Stimulated activated naive B cell treated with anti-CD40 and anti-IgM and Interleukin-4, amounts not matched to agents 10 μg/mL and 1 μg/mL and 100 μg/mL, for 72 hours (primary cell): ENCODE measurements at regions not wholly inside any gene's neighbourhood (a gene's known extent, or its start where the extent isn't known, plus 50 kb on each side); places are given as distances from the start of the nearest gene placed in this dataset.
"Not testable (repeated sequence)": the region's sequence is repeated elsewhere in the genome, so short reads cannot be mapped to it uniquely, and the experiment has no call there.

Source experiments
- ATAC-seq, 2 donors: fragments of 150-1000 bp; cut with Tn5 transposase; replicated peaks; 2 replicates each; pipeline ENCODE4 v1.10.0; 2021; ENCODE audit warnings: moderate library complexity in 1 of 2
- DNase-seq: peaks from one replicate; pipeline ENCODE4 v3.0.0; 2021
- H3K27ac Mint-ChIP-seq: one replicate; pipeline ENCODE4 v1.8.0; 2022; ENCODE audit warnings: mild to moderate bottlenecking, mixed read lengths
- H3K27me3 Mint-ChIP-seq, 2 donors: one replicate each; pipeline ENCODE4 v1.8.0; 2022; ENCODE audit warnings: mixed read lengths in 2 of 2
- H3K36me3 Mint-ChIP-seq, 2 donors: one replicate each; pipeline ENCODE4 v1.8.0; 2022; ENCODE audit warnings: mixed read lengths in 2 of 2, mild to moderate bottlenecking in 1 of 2
- H3K4me1 Mint-ChIP-seq, 2 donors: one replicate each; pipeline ENCODE4 v1.8.0; 2022; ENCODE audit warnings: mixed read lengths in 2 of 2, mild to moderate bottlenecking in 1 of 2
- H3K4me3 Mint-ChIP-seq, 2 donors: one replicate each; pipeline ENCODE4 v1.8.0; 2022; ENCODE audit warnings: mild to moderate bottlenecking in 2 of 2, mixed read lengths in 2 of 2, moderate library complexity in 1 of 2
- H3K9me3 Mint-ChIP-seq, 2 donors: one replicate each; pipeline ENCODE4 v1.8.0; 2022; ENCODE audit warnings: mixed read lengths in 2 of 2, mild to moderate bottlenecking in 1 of 2

GRCh38 chr4:62528874-62529273 is 1328.7 kb downstream of the ADGRL3 start:
- Mint-ChIP-seq H3K27ac (no peak overlapping the region), H3K27me3 (no peaks in the 10 kb centered on the region), H3K9me3 (peaks cover 8 to 14% of the 10 kb centered on the region in 2 donors), H3K36me3 (no peaks in the 10 kb centered on the region), H3K4me3 (no peak overlapping the region), H3K4me1 (no peaks in the 10 kb centered on the region)
- DNase-seq, result no peak
- ATAC-seq, result no peak

DNA sequence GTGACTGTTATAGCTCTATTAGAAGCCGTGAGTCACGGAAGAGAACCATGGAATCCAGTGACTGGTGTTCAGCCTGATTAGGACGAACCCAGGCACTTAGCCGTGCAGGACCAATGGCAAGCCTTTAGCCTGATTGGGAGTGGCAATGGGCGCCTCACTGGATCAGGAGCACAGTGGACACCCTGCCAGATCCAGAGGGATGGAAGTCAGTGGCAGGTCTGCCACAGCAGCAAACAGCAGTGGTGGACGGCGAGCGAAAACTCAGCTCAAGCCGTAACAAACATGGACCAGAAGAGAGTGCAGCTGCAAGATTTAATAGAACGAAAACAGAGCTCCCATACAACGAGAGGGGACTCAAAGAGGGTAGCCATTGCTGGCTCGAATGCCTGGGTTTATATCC is 1326.5 kb downstream of the ADGRL3 start:
- no peak for ATAC-seq
- H3K27me3 Mint-ChIP-seq, result no peaks in the 10 kb centered on the region
- H3K4me3 Mint-ChIP-seq, result no peak overlapping the region
- no peak for DNase-seq
- H3K36me3 Mint-ChIP-seq, result no peaks in the 10 kb centered on the region
- H3K4me1 Mint-ChIP-seq, result no peaks in the 10 kb centered on the region
- peaks cover 8 to 16% of the 10 kb centered on the region in 2 donors for H3K9me3 Mint-ChIP-seq
- H3K27ac Mint-ChIP-seq, result no peak overlapping the region

- H3K9me3 Mint-ChIP-seq, result peaks cover 8 to 14% of the 10 kb centered on the region in 2 donors
- H3K27me3 Mint-ChIP-seq, result no peaks in the 10 kb centered on the region
- no peaks in the 10 kb centered on the region for H3K36me3 Mint-ChIP-seq
- no peak overlapping the region for H3K27ac Mint-ChIP-seq
- ATAC-seq, result no peak
- DNase-seq, result no peak
- H3K4me1 Mint-ChIP-seq, result no peaks in the 10 kb centered on the region
- no peak overlapping the region for H3K4me3 Mint-ChIP-seq
These were observed 1323.1 kb downstream of the ADGRL3 start for GRCh38 chr4:62523256-62523655.

DNA sequence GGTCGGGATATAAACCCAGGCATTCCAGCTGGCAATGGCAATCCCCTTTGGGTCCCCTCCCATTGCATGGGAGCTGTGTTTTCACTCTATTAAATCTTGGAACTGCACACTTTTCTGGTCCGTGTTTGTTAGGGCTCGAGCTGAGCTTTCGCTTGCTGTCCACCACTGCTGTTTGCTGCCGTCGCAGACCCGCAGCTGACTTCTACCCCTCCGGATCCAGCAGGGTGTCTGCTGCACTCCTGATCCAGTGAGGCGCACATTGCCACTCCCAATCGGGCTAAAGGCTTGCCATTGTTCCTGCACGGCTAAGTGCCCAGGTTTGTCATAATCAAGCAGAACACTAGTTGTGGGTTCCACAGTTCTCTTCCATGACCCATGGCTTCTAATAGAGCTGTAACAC is 1322.1 kb downstream of the ADGRL3 start:
- no peaks in the 10 kb centered on the region for H3K36me3 Mint-ChIP-seq
- H3K27ac Mint-ChIP-seq, result no peak overlapping the region
- H3K4me3 Mint-ChIP-seq, result no peak overlapping the region
- no peak for DNase-seq
- no peak for ATAC-seq
- peaks cover 8 to 12% of the 10 kb centered on the region in 2 donors for H3K9me3 Mint-ChIP-seq
- H3K4me1 Mint-ChIP-seq, result no peaks in the 10 kb centered on the region
- no peaks in the 10 kb centered on the region for H3K27me3 Mint-ChIP-seq

- H3K4me3 Mint-ChIP-seq, result no peak overlapping the region
- no peaks in the 10 kb centered on the region for H3K27me3 Mint-ChIP-seq
- no peaks in the 10 kb centered on the region for H3K36me3 Mint-ChIP-seq
- ATAC-seq, result no peak
- DNase-seq, result no peak
- no peak overlapping the region for H3K27ac Mint-ChIP-seq
- no peaks in the 10 kb centered on the region for H3K4me1 Mint-ChIP-seq
- H3K9me3 Mint-ChIP-seq, result peaks cover 0 to 3% of the 10 kb centered on the region in 2 donors
These were observed 1317.6 kb downstream of the ADGRL3 start for GRCh38 chr4:62517716-62518115.

DNA sequence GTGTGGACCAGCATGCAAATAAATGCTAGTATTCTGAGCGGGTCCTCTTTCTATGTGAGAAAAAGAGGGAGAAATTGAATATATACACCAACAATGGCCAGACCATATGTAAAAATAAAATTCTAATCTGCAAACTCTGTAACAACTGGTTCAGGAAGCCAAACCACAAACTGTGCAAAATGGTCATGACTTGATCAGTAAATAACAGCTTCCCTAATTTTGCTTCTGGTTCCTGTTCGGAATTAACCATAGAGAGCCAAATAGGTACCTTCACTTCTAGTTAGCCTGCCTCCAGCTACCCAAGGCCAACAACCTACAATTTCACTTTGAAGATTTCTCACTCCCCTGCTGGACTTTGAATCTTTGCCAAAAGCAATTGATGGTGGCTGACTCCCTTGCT is 1313.2 kb downstream of the ADGRL3 start:
- H3K27me3 Mint-ChIP-seq, result no peaks in the 10 kb centered on the region
- no peak for ATAC-seq
- H3K27ac Mint-ChIP-seq, result no peak overlapping the region
- H3K4me1 Mint-ChIP-seq, result no peaks in the 10 kb centered on the region
- no peak for DNase-seq
- H3K4me3 Mint-ChIP-seq, result no peak overlapping the region
- peaks cover 3 to 9% of the 10 kb centered on the region in 2 donors for H3K9me3 Mint-ChIP-seq
- H3K36me3 Mint-ChIP-seq, result no peaks in the 10 kb centered on the region

- no peak for DNase-seq
- H3K4me3 Mint-ChIP-seq, result no peak overlapping the region
- H3K36me3 Mint-ChIP-seq, result no peaks in the 10 kb centered on the region
- H3K9me3 Mint-ChIP-seq, result peaks cover 3 to 9% of the 10 kb centered on the region in 2 donors
- H3K4me1 Mint-ChIP-seq, result no peaks in the 10 kb centered on the region
- ATAC-seq, result no peak
- no peaks in the 10 kb centered on the region for H3K27me3 Mint-ChIP-seq
- H3K27ac Mint-ChIP-seq, result no peak overlapping the region
These were observed 1312.1 kb downstream of the ADGRL3 start for GRCh38 chr4:62512271-62512670.

- ATAC-seq (no peak), DNase-seq (no peak)
- no peaks in the 10 kb centered on the region for H3K4me1 Mint-ChIP-seq
- no peaks in the 10 kb centered on the region for H3K36me3 Mint-ChIP-seq
- H3K9me3 Mint-ChIP-seq, result peaks cover 3 to 9% of the 10 kb centered on the region in 2 donors
- H3K27me3 Mint-ChIP-seq, result no peaks in the 10 kb centered on the region
- H3K4me3 Mint-ChIP-seq, result no peak overlapping the region
- H3K27ac Mint-ChIP-seq, result no peak overlapping the region
These were observed 1310.1 kb downstream of the ADGRL3 start for GRCh38 chr4:62510228-62510627.

GRCh38 chr4:62500296-62500695 is 1300.2 kb downstream of the ADGRL3 start:
- Mint-ChIP-seq H3K4me3 (no peak overlapping the region), H3K27me3 (no peaks in the 10 kb centered on the region)

DNA sequence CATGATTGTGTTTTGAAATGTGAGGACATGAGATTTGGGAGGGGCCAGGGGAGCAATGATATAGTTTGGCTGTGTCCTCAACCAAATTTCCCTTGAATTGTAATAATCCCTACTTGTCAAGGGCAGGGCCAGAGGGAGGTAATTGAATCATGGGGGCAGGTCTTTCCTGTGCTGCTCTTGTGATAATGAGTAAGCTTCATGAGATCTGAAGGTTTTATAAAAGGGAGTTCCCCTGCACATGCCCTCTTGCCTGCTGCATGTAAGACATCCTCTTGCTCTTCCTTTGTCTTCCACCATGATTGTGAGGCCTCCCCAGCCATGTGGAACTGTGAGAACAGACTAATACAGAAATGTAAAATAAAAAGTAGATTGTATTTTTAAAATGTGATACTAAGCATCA is 1294.9 kb downstream of the ADGRL3 start:
- no peaks in the 10 kb centered on the region for H3K36me3 Mint-ChIP-seq
- no peak overlapping the region for H3K27ac Mint-ChIP-seq
- no peaks in the 10 kb centered on the region for H3K4me1 Mint-ChIP-seq
- no peak for ATAC-seq
- no peak overlapping the region for H3K4me3 Mint-ChIP-seq
- no peaks in the 10 kb centered on the region for H3K27me3 Mint-ChIP-seq
- no peak for DNase-seq
- H3K9me3 Mint-ChIP-seq, result peaks cover 0 to 9% of the 10 kb centered on the region in 2 donors

More at GRCh38 chr4:62500296-62500695, 1300.2 kb downstream of the ADGRL3 start:
- Mint-ChIP-seq H3K4me1 (no peaks in the 10 kb centered on the region), H3K36me3 (no peaks in the 10 kb centered on the region), H3K9me3 (no peaks in the 10 kb centered on the region), H3K27ac (no peak overlapping the region)
- ATAC-seq (no peak), DNase-seq (no peak)

DNA sequence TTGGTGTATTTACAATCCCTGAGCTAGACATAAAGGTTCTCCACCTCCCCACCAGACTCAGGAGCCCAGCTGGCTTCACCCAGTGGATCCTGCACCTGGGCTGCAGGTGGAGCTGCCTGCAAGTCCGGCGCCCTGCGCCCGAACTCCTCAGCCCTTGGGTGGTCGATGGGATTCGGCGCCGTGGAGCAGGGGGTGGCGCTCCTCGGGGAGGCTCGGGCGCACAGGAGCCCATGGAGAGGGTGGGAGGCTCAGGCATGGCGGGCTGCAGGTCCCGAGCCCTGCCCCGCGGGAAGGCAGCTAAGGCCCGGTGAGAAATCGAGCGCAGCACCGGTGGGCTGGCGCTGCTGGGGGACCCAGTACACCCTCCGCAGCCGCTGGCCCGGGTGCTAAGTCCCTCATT is 1291.6 kb downstream of the ADGRL3 start:
- not testable (repeated sequence) for DNase-seq, H3K36me3 Mint-ChIP-seq, H3K4me3 Mint-ChIP-seq, ATAC-seq, H3K4me1 Mint-ChIP-seq, H3K9me3 Mint-ChIP-seq, H3K27me3 Mint-ChIP-seq, H3K27ac Mint-ChIP-seq

- Mint-ChIP-seq H3K27ac (no peak overlapping the region), H3K36me3 (no peaks in the 10 kb centered on the region), H3K4me3 (no peak overlapping the region), H3K4me1 (no peaks in the 10 kb centered on the region), H3K9me3 (peaks cover 0 to 9% of the 10 kb centered on the region in 2 donors), H3K27me3 (no peaks in the 10 kb centered on the region)
- no peak for ATAC-seq
- DNase-seq, result no peak
These were observed 1290.5 kb downstream of the ADGRL3 start for GRCh38 chr4:62490635-62491034.

- Mint-ChIP-seq H3K27ac (no peak overlapping the region), H3K9me3 (peaks cover 4% of the 10 kb centered on the region in 2 donors), H3K27me3 (no peaks in the 10 kb centered on the region), H3K36me3 (no peaks in the 10 kb centered on the region), H3K4me1 (no peaks in the 10 kb centered on the region), H3K4me3 (no peak overlapping the region)
- DNase-seq (no peak), ATAC-seq (no peak)
These were observed 1286.9 kb downstream of the ADGRL3 start for GRCh38 chr4:62487016-62487415.

GRCh38 chr4:62484357-62484756 is 1284.2 kb downstream of the ADGRL3 start:
- Mint-ChIP-seq H3K27ac (no peak overlapping the region), H3K9me3 (peaks cover 1 to 4% of the 10 kb centered on the region in 2 donors), H3K4me1 (no peaks in the 10 kb centered on the region), H3K36me3 (no peaks in the 10 kb centered on the region), H3K4me3 (no peak overlapping the region), H3K27me3 (no peaks in the 10 kb centered on the region)
- ATAC-seq, result no peak
- no peak for DNase-seq

DNA sequence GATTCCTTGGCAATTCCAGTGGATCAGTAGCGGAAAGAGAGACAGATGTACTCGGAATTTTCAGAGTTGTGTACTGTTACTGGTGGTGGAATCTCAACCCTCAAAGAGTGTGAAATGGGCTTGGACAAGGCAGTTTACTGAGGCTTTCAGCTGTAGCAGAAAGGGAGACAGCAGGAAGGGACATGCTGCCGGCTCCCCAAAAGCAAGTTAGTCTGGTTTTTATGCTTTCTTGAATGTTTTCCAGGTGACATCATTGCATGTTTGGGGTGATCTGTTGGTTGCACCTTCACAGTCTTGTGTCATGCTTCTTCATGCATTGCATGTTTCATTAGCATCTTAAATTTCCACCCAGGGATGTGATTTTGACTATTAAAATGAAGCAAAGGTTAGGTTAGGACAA is 1282.2 kb downstream of the ADGRL3 start:
- DNase-seq, result no peak
- Mint-ChIP-seq H3K27ac (no peak overlapping the region), H3K27me3 (no peaks in the 10 kb centered on the region), H3K9me3 (peaks cover 1 to 4% of the 10 kb centered on the region in 2 donors), H3K36me3 (no peaks in the 10 kb centered on the region), H3K4me1 (no peaks in the 10 kb centered on the region), H3K4me3 (no peak overlapping the region)
- no peak for ATAC-seq

GRCh38 chr4:62475596-62475995 is 1275.5 kb downstream of the ADGRL3 start:
- Mint-ChIP-seq H3K27me3 (no peaks in the 10 kb centered on the region), H3K4me1 (no peaks in the 10 kb centered on the region), H3K36me3 (no peaks in the 10 kb centered on the region), H3K9me3 (peaks cover 3 to 5% of the 10 kb centered on the region in 2 donors), H3K27ac (no peak overlapping the region), H3K4me3 (no peak overlapping the region)
- ATAC-seq, result no peak
- no peak for DNase-seq
